IPS-NIHi7 (cell line): ENCODE measurements at regions not wholly inside any gene's neighbourhood (a gene's known extent, or its start where the extent isn't known, plus 50 kb on each side); places are given as distances from the start of the nearest gene placed in this dataset.
A peak's percentile ranks its signal among the peaks of the same experiment; 100 is the strongest.

ENCODE experiments used
- DNase-seq: peaks from one replicate; pipeline ENCODE4 v3.0.0; 2012; ENCODE audit warnings: mixed read lengths; ENCODE audit errors: extremely low spot score

- no peak for DNase-seq
Measured at GRCh38 chr2:145655165-145655765, 1135.3 kb upstream of the ZEB2 start.

- no peak for DNase-seq
Measured at GRCh38 chr2:145654746-145655145, 1134.8 kb upstream of the ZEB2 start.

- no peak for DNase-seq
Measured at GRCh38 chr2:145654156-145654555, 1134.2 kb upstream of the ZEB2 start.

GRCh38 chr2:145653553-145653952, 1133.6 kb upstream of the ZEB2 start:
- no peak for DNase-seq

GRCh38 chr2:145652571-145653545, 1132.9 kb upstream of the ZEB2 start:
- DNase-seq: no peak

GRCh38 chr2:145652036-145652435, 1132.1 kb upstream of the ZEB2 start:
- no peak for DNase-seq

GRCh38 chr2:145650226-145650625, 1130.3 kb upstream of the ZEB2 start:
- no peak for DNase-seq

GRCh38 chr2:145649061-145649460, 1129.1 kb upstream of the ZEB2 start:
- DNase-seq: no peak

- peak; percentile 18 for DNase-seq
Measured at GRCh38 chr2:145644820-145645302, 1124.9 kb upstream of the ZEB2 start.

- peak; percentile 10 for DNase-seq
Measured at GRCh38 chr2:145638675-145639074, 1118.8 kb upstream of the ZEB2 start.

GRCh38 chr2:145635706-145636427, 1115.9 kb upstream of the ZEB2 start:
- no peak for DNase-seq

- no peak for DNase-seq
Measured at GRCh38 chr2:145631561-145631960, 1111.6 kb upstream of the ZEB2 start.

GRCh38 chr2:145626301-145626700, 1106.4 kb upstream of the ZEB2 start:
- no peak for DNase-seq

- no peak for DNase-seq
Measured at GRCh38 chr2:145625111-145625510, 1105.2 kb upstream of the ZEB2 start.

- DNase-seq: no peak
Measured at GRCh38 chr2:145623136-145623535, 1103.2 kb upstream of the ZEB2 start.

GRCh38 chr2:145622285-145622684, 1102.4 kb upstream of the ZEB2 start:
- no peak for DNase-seq

- DNase-seq: no peak
Measured at GRCh38 chr2:145617906-145618305, 1098.0 kb upstream of the ZEB2 start.

- no peak for DNase-seq
Measured at GRCh38 chr2:145617420-145617819, 1097.5 kb upstream of the ZEB2 start.

GRCh38 chr2:145615626-145616025, 1095.7 kb upstream of the ZEB2 start:
- DNase-seq: no peak

- DNase-seq: no peak
Measured at GRCh38 chr2:145609951-145610350, 1090.0 kb upstream of the ZEB2 start.

- DNase-seq: no peak
Measured at GRCh38 chr2:145601361-145601925, 1081.5 kb upstream of the ZEB2 start.

- DNase-seq: no peak
Measured at GRCh38 chr2:145600811-145601210, 1080.9 kb upstream of the ZEB2 start.
